HG03558 (cell line): ENCODE measurements at regions not wholly inside any gene's neighbourhood (a gene's known extent, or its start where the extent isn't known, plus 50 kb on each side); places are given as distances from the start of the nearest gene placed in this dataset.

Experiments used
- ATAC-seq: cut with Tn5 transposase; IDR thresholded peaks from one replicate; pipeline ENCODE4 v1.9.1; 2021; ENCODE audit warnings: moderate number of reproducible peaks; ENCODE audit not compliant: unreplicated experiment; ENCODE audit errors: extremely low read depth

- ATAC-seq: no peak
Observed at GRCh38 chr3:19734453-19734852, 199.6 kb downstream of the EFHB start.

- ATAC-seq: no peak
Observed at GRCh38 chr3:19725000-19725399, 209.0 kb downstream of the EFHB start.

- no peak for ATAC-seq
Observed at GRCh38 chr3:19717736-19718135, 216.3 kb downstream of the EFHB start.

GRCh38 chr3:19711160-19711782 lies 222.7 kb downstream of the EFHB start:
- no peak for ATAC-seq

GRCh38 chr3:19702416-19703078 lies 231.5 kb downstream of the EFHB start:
- ATAC-seq: no peak

DNA sequence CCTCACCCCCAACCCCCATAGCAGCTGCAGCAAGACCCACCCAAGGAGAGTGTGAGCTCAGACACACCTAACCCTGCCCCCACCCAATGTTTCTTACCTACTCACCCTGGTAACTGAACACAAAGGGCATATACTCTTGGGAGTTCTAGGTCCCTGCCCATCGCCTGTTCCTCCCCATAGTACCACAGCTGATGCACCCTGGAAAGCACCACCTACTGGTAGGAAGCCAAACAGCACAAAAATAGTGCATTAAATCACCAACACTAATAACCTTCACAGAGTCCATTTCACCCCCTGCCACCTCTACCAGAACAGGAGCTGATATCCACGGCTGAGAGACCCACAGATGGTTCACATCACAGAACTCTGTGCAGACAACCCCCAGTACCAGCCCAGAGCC lies 245.2 kb downstream of the EFHB start:
- ATAC-seq: no peak

DNA sequence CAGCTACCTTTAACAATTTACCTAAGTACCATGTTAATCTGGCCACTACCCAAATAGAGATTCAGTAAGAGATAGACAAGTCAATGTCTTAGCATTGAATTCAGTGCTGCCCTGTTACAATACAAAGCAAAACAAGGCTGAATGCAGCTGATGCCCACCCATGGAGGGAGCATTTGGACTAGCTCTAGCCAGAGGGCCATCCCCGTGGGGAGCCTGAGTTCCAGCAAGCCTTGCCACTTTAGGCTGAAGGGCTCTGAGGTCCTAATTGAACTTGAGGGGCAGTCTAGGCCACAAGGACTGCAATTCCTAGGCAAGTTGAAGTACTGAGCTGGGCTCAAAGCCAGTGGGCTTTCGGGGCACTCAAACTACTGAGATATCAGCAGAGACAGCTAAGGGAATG lies 265.9 kb downstream of the EFHB start:
- no peak for ATAC-seq

DNA sequence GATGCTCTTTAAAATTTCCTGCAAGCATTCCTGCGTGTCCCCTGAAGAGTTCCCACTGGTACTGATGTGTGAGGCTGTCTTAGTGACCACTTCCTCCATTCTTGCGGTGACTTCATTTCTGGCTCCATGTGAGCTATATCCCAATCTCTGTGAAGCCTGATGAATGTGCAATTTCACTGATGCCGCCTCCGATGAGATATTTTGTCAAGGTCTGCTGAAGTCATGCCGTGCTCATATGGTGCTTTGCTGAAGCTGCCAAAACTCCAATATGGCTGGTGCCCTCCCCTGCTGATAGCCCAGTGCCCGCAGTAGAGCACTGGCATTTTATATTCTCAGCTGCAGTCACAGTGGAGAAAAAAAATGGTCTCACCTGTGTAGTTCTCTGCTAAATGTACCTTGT lies 271.5 kb downstream of the EFHB start:
- ATAC-seq: no peak

GRCh38 chr3:19652336-19652735 lies 281.7 kb downstream of the EFHB start:
- no peak for ATAC-seq

DNA sequence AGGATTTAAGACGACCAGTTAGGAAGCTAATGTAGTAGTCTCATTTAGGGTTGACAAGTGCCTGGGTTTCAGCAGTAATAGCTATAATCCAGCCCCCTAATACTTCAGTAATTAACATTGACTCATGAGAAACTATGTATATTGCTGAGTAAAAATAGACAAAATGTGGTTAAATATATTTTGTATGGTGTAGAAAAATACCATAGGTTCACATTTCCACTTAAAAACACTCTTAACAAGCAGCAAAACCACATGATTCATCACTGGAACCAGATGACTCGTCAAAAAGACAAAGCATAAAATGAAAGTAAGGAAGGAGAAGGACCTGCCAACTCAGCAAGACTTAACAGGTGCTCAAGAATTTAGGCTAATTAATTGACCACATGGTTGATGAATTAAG lies 288.9 kb downstream of the EFHB start:
- ATAC-seq: peak; percentile 55

- ATAC-seq: no peak
Observed at GRCh38 chr3:19644405-19644804, 289.6 kb downstream of the EFHB start.

GRCh38 chr3:19641408-19641807 lies 292.6 kb downstream of the EFHB start:
- no peak for ATAC-seq

DNA sequence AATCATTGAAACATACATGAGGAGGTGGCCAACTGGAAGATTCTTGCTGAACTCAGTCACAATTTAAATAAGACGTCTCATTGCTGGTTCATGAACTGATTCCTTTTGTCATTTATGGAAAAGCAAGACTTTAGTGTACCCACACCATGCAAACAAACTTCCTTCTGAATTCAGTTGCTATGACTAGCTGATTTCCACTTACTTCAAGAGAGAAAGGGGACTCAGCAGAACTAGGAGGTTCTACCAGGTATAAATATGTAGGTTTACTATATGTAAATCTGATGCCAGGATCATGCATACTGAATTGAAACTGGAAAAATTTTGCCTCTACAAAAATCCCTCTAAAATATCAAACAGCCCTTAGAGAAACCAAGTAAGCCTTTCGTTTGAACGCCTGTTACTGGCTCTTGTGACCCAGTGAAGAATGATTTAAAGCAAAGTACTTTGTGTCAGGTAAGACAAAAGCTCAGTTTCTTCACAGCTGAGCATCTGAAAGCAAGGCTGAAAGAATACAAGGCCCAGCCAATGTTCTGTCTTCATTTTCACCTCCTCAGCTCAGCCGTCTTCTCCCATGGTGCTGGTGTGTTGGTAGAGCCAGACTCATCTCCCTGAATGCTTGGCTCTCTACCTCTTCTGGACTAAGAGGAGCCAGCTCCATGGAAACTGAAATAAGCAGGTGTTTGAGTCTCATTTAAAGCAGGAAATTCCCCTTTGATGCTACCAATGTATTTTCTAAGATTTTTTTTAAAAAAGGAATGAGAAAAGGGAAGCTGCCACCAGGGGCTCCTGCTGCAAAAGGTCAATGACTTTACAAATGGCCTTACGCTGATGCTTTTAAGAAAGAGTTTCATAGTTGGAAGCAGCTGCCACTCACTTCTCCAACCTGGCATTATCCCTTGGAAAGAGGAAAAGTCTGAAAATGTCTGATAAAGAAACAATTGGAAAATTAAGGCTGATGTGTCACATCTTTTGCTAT lies 301.6 kb downstream of the EFHB start:
- no peak for ATAC-seq

GRCh38 chr3:19598870-19599269 lies 335.1 kb downstream of the EFHB start:
- peak; percentile 58 for ATAC-seq

DNA sequence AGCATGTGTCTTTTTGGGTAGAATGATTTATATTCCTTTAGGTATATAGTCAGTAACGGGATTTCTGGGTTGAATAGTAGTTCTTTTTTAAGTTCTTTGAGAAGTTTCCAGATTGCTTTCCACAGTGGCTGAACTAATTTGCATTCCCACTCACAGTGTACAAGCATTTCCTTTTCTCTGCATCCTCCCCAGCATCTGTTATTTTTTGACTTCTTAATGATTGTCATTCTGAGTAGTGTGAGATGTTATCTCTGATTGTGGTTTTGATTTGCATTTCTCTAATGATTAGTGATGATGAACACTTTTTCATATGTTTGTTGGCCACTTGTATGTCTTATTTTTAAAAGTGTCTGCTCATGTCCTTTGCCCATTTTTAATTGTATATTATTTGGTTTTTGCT lies 337.6 kb downstream of the EFHB start:
- peak; percentile 32 for ATAC-seq

- ATAC-seq: no peak
Observed at GRCh38 chr3:19595884-19596283, 338.1 kb downstream of the EFHB start.
